Fibroblast of the aortic adventitia (primary cell): ENCODE measurements at regions not wholly inside any gene's neighbourhood (a gene's known extent, or its start where the extent isn't known, plus 50 kb on each side); places are given as distances from the start of the nearest gene placed in this dataset.

ENCODE experiments used
- DNase-seq: peaks from one replicate; pipeline ENCODE4 v3.0.0-alpha.2; 2010; ENCODE audit warnings: low read depth
- H3K4me3 ChIP-seq: 2 replicates; pipeline ENCODE4 v1.5.1; 2011; ENCODE audit warnings: low read depth, mild to moderate bottlenecking, control low read depth, low read length, moderate library complexity
- TF ChIP-seq, protein P1 (sequence below): IDR thresholded peaks from 2 replicates; pipeline ENCODE4 v1.5.1; 2011; ENCODE audit warnings: mild to moderate bottlenecking, low read length, control low read depth, inconsistent platforms; ENCODE audit not compliant: insufficient read depth

DNA sequence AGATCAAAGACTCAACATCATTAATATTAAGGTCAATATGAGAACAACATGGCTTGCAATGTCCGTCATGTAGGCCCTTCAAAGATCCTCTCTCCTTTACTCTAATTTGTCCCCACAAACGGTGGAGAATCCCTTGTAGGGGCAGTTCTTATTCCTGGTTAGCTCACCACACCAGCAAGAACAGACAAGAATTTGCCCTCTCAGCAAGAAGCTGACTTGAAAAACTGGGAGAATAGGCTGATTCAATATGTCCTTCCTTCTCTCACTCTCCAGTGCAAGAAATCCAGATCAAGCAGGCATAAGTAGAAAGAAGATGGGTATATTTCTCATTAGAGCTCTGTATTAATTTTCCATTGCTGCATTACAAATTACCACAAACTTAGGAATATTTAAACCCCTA is 704.2 kb upstream of the SLIT2 start:
- no peak overlapping the region for H3K4me3 ChIP-seq
- TF ChIP-seq, protein P1, sequence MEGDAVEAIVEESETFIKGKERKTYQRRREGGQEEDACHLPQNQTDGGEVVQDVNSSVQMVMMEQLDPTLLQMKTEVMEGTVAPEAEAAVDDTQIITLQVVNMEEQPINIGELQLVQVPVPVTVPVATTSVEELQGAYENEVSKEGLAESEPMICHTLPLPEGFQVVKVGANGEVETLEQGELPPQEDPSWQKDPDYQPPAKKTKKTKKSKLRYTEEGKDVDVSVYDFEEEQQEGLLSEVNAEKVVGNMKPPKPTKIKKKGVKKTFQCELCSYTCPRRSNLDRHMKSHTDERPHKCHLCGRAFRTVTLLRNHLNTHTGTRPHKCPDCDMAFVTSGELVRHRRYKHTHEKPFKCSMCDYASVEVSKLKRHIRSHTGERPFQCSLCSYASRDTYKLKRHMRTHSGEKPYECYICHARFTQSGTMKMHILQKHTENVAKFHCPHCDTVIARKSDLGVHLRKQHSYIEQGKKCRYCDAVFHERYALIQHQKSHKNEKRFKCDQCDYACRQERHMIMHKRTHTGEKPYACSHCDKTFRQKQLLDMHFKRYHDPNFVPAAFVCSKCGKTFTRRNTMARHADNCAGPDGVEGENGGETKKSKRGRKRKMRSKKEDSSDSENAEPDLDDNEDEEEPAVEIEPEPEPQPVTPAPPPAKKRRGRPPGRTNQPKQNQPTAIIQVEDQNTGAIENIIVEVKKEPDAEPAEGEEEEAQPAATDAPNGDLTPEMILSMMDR = no peak
- DNase-seq = no peak

DNA sequence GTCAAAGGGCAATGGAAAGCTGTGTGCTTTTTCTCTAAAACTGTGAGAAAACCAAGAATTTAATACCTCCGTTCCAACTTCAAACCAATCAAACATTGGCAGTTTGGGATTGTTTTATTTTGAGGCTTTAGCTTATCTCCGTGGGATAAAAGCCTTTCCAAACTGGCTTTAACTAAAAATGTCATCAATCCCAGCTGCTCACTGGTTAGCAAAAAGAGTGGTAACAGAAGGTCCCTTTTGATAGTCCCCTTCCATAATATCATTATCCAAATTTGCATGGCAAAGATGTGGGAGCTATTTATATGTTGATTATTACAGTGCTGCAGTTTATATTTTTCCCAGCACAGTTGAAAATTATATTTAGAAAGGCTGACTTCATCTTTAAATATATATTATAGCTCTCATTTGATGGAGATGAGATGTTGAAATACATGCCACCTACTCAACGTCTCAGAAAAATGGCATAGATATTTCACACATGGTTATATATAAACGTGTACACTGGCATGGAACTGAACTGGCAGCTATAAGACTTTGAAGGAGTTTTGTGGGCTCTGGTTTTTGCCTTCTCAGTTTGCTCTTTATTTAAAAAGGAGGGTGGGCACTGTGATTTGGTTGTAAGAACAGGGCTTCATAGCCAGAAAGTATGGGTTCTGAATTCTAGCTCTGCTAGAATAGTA is 707.1 kb upstream of the SLIT2 start:
- no peak overlapping the region for H3K4me3 ChIP-seq
- DNase-seq = no peak
- TF ChIP-seq, protein P1 = no peak

DNA sequence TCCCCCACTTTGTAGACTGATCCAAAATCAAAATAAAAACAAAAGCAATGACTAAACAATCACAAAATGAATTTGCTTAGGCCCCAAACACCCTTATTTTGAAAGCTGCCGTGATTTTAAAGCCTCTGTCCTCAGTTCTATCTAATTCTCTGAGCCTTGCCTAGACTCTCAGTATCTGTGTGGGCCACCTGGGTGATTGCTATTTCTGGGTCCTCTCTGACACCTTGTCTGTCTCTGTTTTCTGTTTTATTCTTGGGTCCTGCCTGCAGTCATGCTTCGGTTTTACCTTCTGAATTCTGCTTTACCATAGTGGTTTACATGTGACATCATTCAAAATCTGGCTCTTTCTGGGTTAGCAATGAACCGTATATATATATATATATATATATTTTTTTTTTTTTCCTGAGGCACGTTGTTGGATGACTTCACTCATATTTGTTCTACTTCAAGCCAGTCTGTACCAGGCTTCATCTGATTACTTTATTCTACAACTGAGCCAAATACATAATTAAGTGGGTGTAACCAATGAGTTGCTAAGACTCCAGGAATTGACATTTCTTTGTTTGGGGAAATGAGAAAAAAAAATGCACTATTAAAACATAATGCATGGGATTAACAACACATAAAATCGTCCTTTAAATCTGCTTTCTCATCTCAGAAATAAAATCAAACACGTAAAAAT is 710.7 kb upstream of the SLIT2 start:
- TF ChIP-seq, protein P1 = no peak
- no peak overlapping the region for H3K4me3 ChIP-seq
- no peak for DNase-seq

DNA sequence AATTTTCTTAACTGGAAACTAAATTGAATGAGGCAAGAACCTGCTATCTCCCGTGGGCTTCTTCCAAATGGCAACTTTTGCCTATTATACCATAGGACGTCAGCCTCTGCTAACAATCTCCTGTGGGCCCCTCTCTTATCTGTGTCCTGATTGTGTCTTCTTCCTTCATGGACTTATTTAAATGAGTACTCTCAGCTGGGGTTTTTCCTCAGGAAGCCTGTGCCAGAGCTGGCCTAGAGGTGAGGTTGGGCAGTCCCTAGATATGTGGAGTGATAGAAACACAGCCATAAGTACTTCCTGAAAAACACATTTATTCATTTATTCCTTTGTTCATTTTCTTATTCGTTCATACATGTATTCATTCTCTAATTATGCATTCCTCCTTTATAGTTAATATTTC is 712.5 kb upstream of the SLIT2 start:
- TF ChIP-seq, protein P1 = no peak
- no peak overlapping the region for H3K4me3 ChIP-seq
- no peak for DNase-seq

DNA sequence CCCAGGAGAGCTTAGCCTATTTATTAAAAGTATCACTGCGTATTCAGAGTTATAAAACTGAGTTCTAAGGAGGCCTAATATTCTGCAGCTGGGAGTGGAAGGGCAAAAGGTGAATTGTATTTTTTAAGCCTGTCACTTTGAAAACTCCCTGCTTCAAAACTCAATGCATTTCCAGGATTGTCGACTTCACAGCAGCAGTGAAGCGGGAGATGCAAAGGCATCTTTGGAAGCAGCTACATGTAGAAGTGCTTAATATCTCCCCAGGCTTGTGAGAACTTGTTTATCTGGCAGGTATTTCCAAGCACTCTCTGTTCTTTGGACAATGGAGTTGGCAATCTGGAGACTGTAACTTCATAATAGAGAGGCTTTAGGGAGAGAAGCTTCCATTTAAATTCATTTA is 717.5 kb upstream of the SLIT2 start:
- H3K4me3 ChIP-seq = no peak overlapping the region
- TF ChIP-seq, protein P1 = no peak
- no peak for DNase-seq

DNA sequence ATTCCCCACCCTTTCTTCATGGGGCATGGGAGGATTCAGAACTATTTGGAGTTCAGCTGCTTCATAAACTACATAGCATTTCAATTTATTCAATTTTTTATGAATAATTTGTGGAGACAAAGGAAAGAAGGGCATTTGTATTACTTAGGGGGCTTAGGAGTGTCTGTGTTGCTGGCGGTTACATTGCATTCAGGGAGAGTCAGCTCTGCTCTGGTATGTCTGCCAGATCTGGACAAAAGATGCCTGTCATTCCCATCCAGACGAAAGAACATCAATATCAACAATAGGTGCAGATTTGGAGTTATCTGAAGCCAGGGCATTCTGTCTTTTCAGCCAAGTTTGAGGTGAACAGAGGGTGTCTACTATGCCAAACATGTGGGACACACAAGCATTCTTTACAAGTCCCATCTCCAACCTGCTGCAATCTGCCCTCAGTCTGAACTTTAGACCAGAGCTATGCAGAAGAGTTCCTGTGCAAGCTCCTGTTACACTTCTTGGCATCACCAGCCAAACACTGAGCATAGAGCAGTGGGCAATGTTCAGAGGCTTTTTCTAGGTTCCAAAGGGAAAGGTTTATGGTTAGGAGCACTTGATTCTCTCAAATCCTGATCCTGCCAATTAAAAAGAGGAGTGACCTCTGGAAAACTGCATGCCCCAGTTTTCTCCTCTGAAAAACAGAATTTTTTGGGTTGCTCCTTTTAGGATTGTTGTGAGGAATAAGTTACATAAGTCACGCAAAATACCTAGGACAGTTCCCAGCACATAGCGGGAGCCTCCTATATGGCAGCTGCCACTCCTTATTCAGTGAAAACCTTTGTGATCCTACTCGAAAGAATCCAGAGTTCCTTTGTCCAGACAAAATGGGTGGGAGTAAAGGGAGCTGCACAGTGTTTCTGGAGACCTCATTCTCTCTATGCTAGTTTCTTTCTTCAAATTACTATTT is 719.5 kb upstream of the SLIT2 start:
- TF ChIP-seq, protein P1 = no peak
- DNase-seq = peak; percentile 39
- no peak overlapping the region for H3K4me3 ChIP-seq
